HG02943 (cell line): ENCODE measurements at regions not wholly inside any gene's neighbourhood (a gene's known extent, or its start where the extent isn't known, plus 50 kb on each side); places are given as distances from the start of the nearest gene placed in this dataset.

Source experiments
- ATAC-seq: cut with Tn5 transposase; IDR thresholded peaks from one replicate; pipeline ENCODE4 v1.9.1; 2021; ENCODE audit warnings: mild to moderate bottlenecking, low read depth, moderate library complexity; ENCODE audit not compliant: unreplicated experiment

GRCh38 chr2:15034860-15035259 is 402.3 kb downstream of the LRATD1 start:
- no peak for ATAC-seq

GRCh38 chr2:15038366-15039364 is 406.1 kb downstream of the LRATD1 start:
- ATAC-seq = no peak

- ATAC-seq = no peak
These were observed 408.0 kb downstream of the LRATD1 start for GRCh38 chr2:15040429-15041084.

GRCh38 chr2:15041429-15041837 is 408.9 kb downstream of the LRATD1 start:
- ATAC-seq = no peak

- ATAC-seq = no peak
These were observed 410.3 kb downstream of the LRATD1 start for GRCh38 chr2:15042801-15043217.

GRCh38 chr2:15043336-15044058 is 411.0 kb downstream of the LRATD1 start:
- ATAC-seq = no peak

GRCh38 chr2:15045054-15045453 is 412.5 kb downstream of the LRATD1 start:
- ATAC-seq = no peak

GRCh38 chr2:15047184-15047583 is 414.7 kb downstream of the LRATD1 start:
- ATAC-seq = no peak

GRCh38 chr2:15048000-15048399 is 415.5 kb downstream of the LRATD1 start:
- no peak for ATAC-seq

GRCh38 chr2:15049096-15049993 is 416.8 kb downstream of the LRATD1 start:
- ATAC-seq = no peak

GRCh38 chr2:15050483-15050882 is 418.0 kb downstream of the LRATD1 start:
- no peak for ATAC-seq

- no peak for ATAC-seq
These were observed 421.0 kb downstream of the LRATD1 start for GRCh38 chr2:15053542-15053941.

GRCh38 chr2:15058015-15058720 is 425.7 kb downstream of the LRATD1 start:
- ATAC-seq = peak; percentile 56

GRCh38 chr2:15058721-15059157 is 426.2 kb downstream of the LRATD1 start:
- ATAC-seq = no peak

- no peak for ATAC-seq
These were observed 427.5 kb downstream of the LRATD1 start for GRCh38 chr2:15059870-15060512.

- ATAC-seq = no peak
These were observed 428.8 kb downstream of the LRATD1 start for GRCh38 chr2:15061268-15061667.

- ATAC-seq = no peak
These were observed 433.6 kb downstream of the LRATD1 start for GRCh38 chr2:15066138-15066537.

GRCh38 chr2:15069149-15069548 is 436.6 kb downstream of the LRATD1 start:
- no peak for ATAC-seq

- ATAC-seq = no peak
These were observed 440.3 kb downstream of the LRATD1 start for GRCh38 chr2:15072836-15073235.
